Mesendoderm (in vitro differentiated cells): ENCODE measurements at regions not wholly inside any gene's neighbourhood (a gene's known extent, or its start where the extent isn't known, plus 50 kb on each side); places are given as distances from the start of the nearest gene placed in this dataset.

Experiments
- DNase-seq: peaks from one replicate; pipeline ENCODE4 v3.0.0; 2013
- H2AK5ac ChIP-seq: 2 replicates; pipeline ENCODE4 v1.6.1; 2013; ENCODE audit warnings: low read length, inconsistent platforms
- H2BK120ac ChIP-seq: 2 replicates; pipeline ENCODE4 v1.6.1; 2013; ENCODE audit warnings: low read depth, mild to moderate bottlenecking, low read length, moderate library complexity, mixed read lengths
- H2BK15ac ChIP-seq: replicated peaks from 2 replicates; pipeline ENCODE4 v1.6.1; 2013; ENCODE audit warnings: low read depth, mild to moderate bottlenecking, moderate library complexity
- H2BK5ac ChIP-seq: 2 replicates; pipeline ENCODE4 v1.6.1; 2013; ENCODE audit warnings: low read length, inconsistent platforms
- H3K18ac ChIP-seq: 2 replicates; pipeline ENCODE4 v1.6.1; 2013; ENCODE audit warnings: mild to moderate bottlenecking, low read length, mixed read lengths
- H3K23ac ChIP-seq: one replicate; pipeline ENCODE4 v1.6.1; 2013; ENCODE audit warnings: low read length
- H3K27ac ChIP-seq: 2 replicates; pipeline ENCODE4 v1.5.1; 2013; ENCODE audit warnings: low read depth, mild to moderate bottlenecking, inconsistent platforms, low read length, moderate library complexity
- H3K27me3 ChIP-seq: 2 replicates; pipeline ENCODE4 v1.6.1; 2013; ENCODE audit warnings: low read length, control low read depth, mild to moderate bottlenecking, inconsistent platforms; ENCODE audit not compliant: insufficient read depth, poor library complexity
- H3K36me3 ChIP-seq: 2 replicates; pipeline ENCODE4 v1.6.1; 2013; ENCODE audit warnings: low read length, inconsistent platforms; ENCODE audit not compliant: control insufficient read depth, insufficient read depth
- H3K4ac ChIP-seq: one replicate; pipeline ENCODE4 v1.6.1; 2013; ENCODE audit warnings: low read depth, mild to moderate bottlenecking, low read length, moderate library complexity
- H3K4me1 ChIP-seq: 2 replicates; pipeline ENCODE4 v1.6.1; 2013; ENCODE audit warnings: low read depth, low read length, inconsistent platforms; ENCODE audit not compliant: control insufficient read depth
- H3K4me2 ChIP-seq: 2 replicates; pipeline ENCODE4 v1.6.1; 2013; ENCODE audit warnings: low read length
- H3K4me3 ChIP-seq: 2 replicates; pipeline ENCODE4 v1.5.1; 2013; ENCODE audit warnings: mild to moderate bottlenecking, low read length
- H3K56ac ChIP-seq: one replicate; pipeline ENCODE4 v1.6.1; 2013; ENCODE audit warnings: low read length
- H3K79me1 ChIP-seq: 2 replicates; pipeline ENCODE4 v1.6.1; 2013; ENCODE audit warnings: low read length, inconsistent platforms
- H3K79me2 ChIP-seq: 2 replicates; pipeline ENCODE4 v1.6.1; 2013; ENCODE audit warnings: mild to moderate bottlenecking, low read length; ENCODE audit not compliant: control insufficient read depth, insufficient read depth
- H3K9ac ChIP-seq: 2 replicates; pipeline ENCODE4 v1.6.1; 2013; ENCODE audit warnings: low read length, inconsistent platforms
- H4K5ac ChIP-seq: one replicate; pipeline ENCODE4 v1.6.1; 2013; ENCODE audit warnings: low read length
- H4K8ac ChIP-seq: one replicate; pipeline ENCODE4 v1.6.1; 2013; ENCODE audit warnings: low read depth, mild to moderate bottlenecking, control low read depth, low read length, moderate library complexity
- WGBS: extraction: QIAGEN DNeasy Blood & Tissue Kit; methylation state at CpG from one replicate; pipeline ENCODE4 v1.1.7; 2013; ENCODE audit warnings: low lambda C conversion rate, missing lambda C conversion rate; ENCODE audit not compliant: insufficient coverage; ENCODE audit errors: extremely low coverage; 5-methylcytosine and 5-hydroxymethylcytosine counted together

GRCh38 chr17:72175787-72176515 is 55.1 kb downstream of the SOX9 start:
- Histone ChIP-seq H4K5ac (no peak overlapping the region), H2AK5ac (no peak overlapping the region), H2BK120ac (no peak overlapping the region), H3K4me3 (no peak overlapping the region), H3K79me2 (no peaks in the 10 kb centered on the region), H3K9ac (no peak overlapping the region), H3K79me1 (no peaks in the 10 kb centered on the region), H3K36me3 (no peaks in the 10 kb centered on the region), H4K8ac (no peak overlapping the region), H2BK15ac (no peak overlapping the region), H3K27ac (no peak overlapping the region), H3K18ac (no peak overlapping the region), H2BK5ac (no peak overlapping the region), H3K4me1 (no peaks in the 10 kb centered on the region), H3K56ac (no peak overlapping the region), H3K4ac (no peak overlapping the region), H3K23ac (no peak overlapping the region), H3K27me3 (no peaks in the 10 kb centered on the region), H3K4me2 (no peak overlapping the region)
- no peak for DNase-seq
- no CpG with 5 or more reads among the region's 12 CpGs for WGBS

DNA sequence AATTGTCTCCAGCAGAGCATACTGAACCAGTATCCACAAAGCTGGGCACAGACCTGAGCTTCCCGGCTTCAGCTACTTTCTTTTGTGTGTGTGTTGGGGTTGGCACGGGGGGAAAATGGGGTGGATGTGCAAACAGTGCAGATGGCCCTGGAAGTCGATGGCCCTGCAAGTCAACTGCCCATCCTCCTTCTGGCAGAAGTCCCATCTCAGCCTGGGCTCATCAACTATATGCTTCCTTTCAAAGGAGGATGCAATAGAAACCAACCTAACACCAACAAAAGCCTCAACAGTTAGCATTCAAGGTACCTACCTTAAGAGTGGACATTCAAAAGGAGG is 55.7 kb downstream of the SOX9 start:
- WGBS, result no CpG with 5 or more reads among the region's 3 CpGs
- no peak overlapping the region for H4K8ac ChIP-seq
- no peak overlapping the region for H3K4me3 ChIP-seq
- no peak overlapping the region for H2BK5ac ChIP-seq
- H2AK5ac ChIP-seq, result no peak overlapping the region
- no peaks in the 10 kb centered on the region for H3K4me1 ChIP-seq
- H3K4ac ChIP-seq, result no peak overlapping the region
- no peak overlapping the region for H3K4me2 ChIP-seq
- H3K27ac ChIP-seq, result no peak overlapping the region
- H3K9ac ChIP-seq, result no peak overlapping the region
- H3K36me3 ChIP-seq, result no peaks in the 10 kb centered on the region
- no peak overlapping the region for H2BK120ac ChIP-seq
- H3K18ac ChIP-seq, result no peak overlapping the region
- no peak overlapping the region for H2BK15ac ChIP-seq
- H3K79me2 ChIP-seq, result no peaks in the 10 kb centered on the region
- no peak overlapping the region for H4K5ac ChIP-seq
- no peak overlapping the region for H3K23ac ChIP-seq
- no peaks in the 10 kb centered on the region for H3K27me3 ChIP-seq
- no peak overlapping the region for H3K56ac ChIP-seq
- H3K79me1 ChIP-seq, result no peaks in the 10 kb centered on the region
- no peak for DNase-seq

GRCh38 chr17:72176951-72177660 is 56.3 kb downstream of the SOX9 start:
- H3K79me1 ChIP-seq, result no peaks in the 10 kb centered on the region
- no peak overlapping the region for H3K18ac ChIP-seq
- no CpG with 5 or more reads among the region's 8 CpGs for WGBS
- no peak overlapping the region for H2AK5ac ChIP-seq
- no peak overlapping the region for H2BK5ac ChIP-seq
- no peaks in the 10 kb centered on the region for H3K36me3 ChIP-seq
- H3K4me1 ChIP-seq, result no peaks in the 10 kb centered on the region
- no peak overlapping the region for H3K23ac ChIP-seq
- no peak overlapping the region for H3K9ac ChIP-seq
- H2BK120ac ChIP-seq, result no peak overlapping the region
- no peak for DNase-seq
- no peak overlapping the region for H4K8ac ChIP-seq
- no peaks in the 10 kb centered on the region for H3K79me2 ChIP-seq
- no peak overlapping the region for H4K5ac ChIP-seq
- no peak overlapping the region for H3K4me2 ChIP-seq
- no peak overlapping the region for H3K4me3 ChIP-seq
- H2BK15ac ChIP-seq, result no peak overlapping the region
- H3K4ac ChIP-seq, result no peak overlapping the region
- no peak overlapping the region for H3K56ac ChIP-seq
- no peak overlapping the region for H3K27ac ChIP-seq
- H3K27me3 ChIP-seq, result no peaks in the 10 kb centered on the region

GRCh38 chr17:72177738-72178137 is 56.9 kb downstream of the SOX9 start:
- Histone ChIP-seq H3K56ac (no peak overlapping the region), H4K8ac (no peak overlapping the region), H2BK5ac (no peak overlapping the region), H3K9ac (no peak overlapping the region), H3K79me2 (no peaks in the 10 kb centered on the region), H2AK5ac (no peak overlapping the region), H3K4ac (no peak overlapping the region), H2BK15ac (no peak overlapping the region), H3K36me3 (no peaks in the 10 kb centered on the region), H3K18ac (no peak overlapping the region), H3K4me2 (no peak overlapping the region), H3K23ac (no peak overlapping the region), H3K27me3 (no peaks in the 10 kb centered on the region), H3K79me1 (no peaks in the 10 kb centered on the region), H3K4me1 (no peaks in the 10 kb centered on the region), H3K27ac (no peak overlapping the region), H2BK120ac (no peak overlapping the region), H4K5ac (no peak overlapping the region), H3K4me3 (no peak overlapping the region)
- no CpG with 5 or more reads among the region's 2 CpGs for WGBS
- DNase-seq, result no peak

GRCh38 chr17:72182371-72182873 is 61.6 kb downstream of the SOX9 start:
- H3K4me2 ChIP-seq, result no peak overlapping the region
- H3K79me1 ChIP-seq, result no peaks in the 10 kb centered on the region
- no peaks in the 10 kb centered on the region for H3K4me1 ChIP-seq
- H3K27ac ChIP-seq, result no peak overlapping the region
- H3K79me2 ChIP-seq, result no peaks in the 10 kb centered on the region
- no peak overlapping the region for H3K4me3 ChIP-seq
- H3K27me3 ChIP-seq, result no peaks in the 10 kb centered on the region
- no peak overlapping the region for H4K8ac ChIP-seq
- no peak overlapping the region for H3K23ac ChIP-seq
- H3K56ac ChIP-seq, result no peak overlapping the region
- no peak overlapping the region for H2AK5ac ChIP-seq
- WGBS, result no CpG with 5 or more reads among the region's 2 CpGs
- peak; percentile 39 for DNase-seq
- H3K18ac ChIP-seq, result no peak overlapping the region
- H3K9ac ChIP-seq, result no peak overlapping the region
- no peaks in the 10 kb centered on the region for H3K36me3 ChIP-seq
- no peak overlapping the region for H2BK15ac ChIP-seq
- H2BK5ac ChIP-seq, result no peak overlapping the region
- H2BK120ac ChIP-seq, result no peak overlapping the region
- no peak overlapping the region for H4K5ac ChIP-seq
- no peak overlapping the region for H3K4ac ChIP-seq
